ENCODE measurements at regions not wholly inside any gene's neighbourhood (a gene's known extent, or its start where the extent isn't known, plus 50 kb on each side); places are given as distances from the start of the nearest gene placed in this dataset.

GRCh38 chr9:107935931-107936330 is 446.4 kb upstream of the KLF4 start:
- TF ChIP-seq CTCF (IDR thresholded peaks at IDR 0.05) (no peak), POLR2A (IDR thresholded peaks at IDR 0.05) (no peak)
